BJ (cell line): ENCODE measurements at regions not wholly inside any gene's neighbourhood (a gene's known extent, or its start where the extent isn't known, plus 50 kb on each side); places are given as distances from the start of the nearest gene placed in this dataset.

Source experiments
- CTCF ChIA-PET: fragments of 350-600 bp; formaldehyde crosslinking; extraction: SDS; loops from one replicate; lab custom pipeline; 2021; ENCODE audit warnings: antibody characterized with exemption, inconsistent platforms; lab: Yijun Ruan, JAX
- POLR2A ChIA-PET: fragments of 300-600 bp; sonication (Branson Sonifier 250); formaldehyde crosslinking; extraction: SDS; loops from one replicate; lab custom pipeline; 2021; ENCODE audit warnings: antibody characterized with exemption; lab: Charles Lee
- DNase-seq: peaks from one replicate; pipeline ENCODE4 v3.0.0-alpha.2; 2011; ENCODE audit warnings: low read depth
- H3K27me3 ChIP-seq: 2 replicates; pipeline ENCODE4 v1.6.0; 2011; ENCODE audit warnings: low read length; ENCODE audit not compliant: control insufficient read depth, insufficient read depth
- H3K36me3 ChIP-seq: 2 replicates; pipeline ENCODE4 v1.5.1; 2011; ENCODE audit warnings: low read length; ENCODE audit not compliant: control insufficient read depth, insufficient read depth
- H3K4me3 ChIP-seq: 2 replicates; pipeline ENCODE4 v1.5.1; 2011; ENCODE audit warnings: low read depth, mild to moderate bottlenecking, control low read depth, low read length
- CTCF ChIP-seq: IDR thresholded peaks from 2 replicates; pipeline ENCODE4 v1.5.1; 2011; ENCODE audit warnings: low read depth, mild to moderate bottlenecking, control low read depth, inconsistent platforms, low read length, moderate library complexity; ENCODE audit not compliant: insufficient read depth

- ChIA-PET POLR2A (no interaction called here), CTCF (no interaction called here)
- Histone ChIP-seq H3K36me3 (no peaks in the 10 kb centered on the region), H3K27me3 (peaks cover 4% of the 10 kb centered on the region), H3K4me3 (no peak overlapping the region)
- no peak for DNase-seq
- no peak for TF ChIP-seq CTCF
Measured at GRCh38 chr6:1126036-1126435, 185.9 kb upstream of the FOXQ1 start.

GRCh38 chr6:1125297-1125696, 186.6 kb upstream of the FOXQ1 start:
- TF ChIP-seq CTCF = no peak
- Histone ChIP-seq H3K4me3 (no peak overlapping the region), H3K36me3 (no peaks in the 10 kb centered on the region), H3K27me3 (peaks cover 4% of the 10 kb centered on the region)
- POLR2A ChIA-PET = no interaction called here
- DNase-seq = no peak
- CTCF ChIA-PET = interaction anchor here (0.5 to 1.1 kb wide), 2 partner anchors 9 to 345 kb away, joined by 4 read pairs; no protein-coding TSS in a partner anchor

GRCh38 chr6:1124885-1125284, 187.0 kb upstream of the FOXQ1 start:
- no peak for TF ChIP-seq CTCF
- H3K27me3 ChIP-seq = peaks cover 4% of the 10 kb centered on the region
- CTCF ChIA-PET = interaction anchor here (0.5 to 1.1 kb wide), 2 partner anchors 9 to 344 kb away, joined by 4 read pairs; no protein-coding TSS in a partner anchor
- no peak overlapping the region for H3K4me3 ChIP-seq
- POLR2A ChIA-PET = no interaction called here
- no peaks in the 10 kb centered on the region for H3K36me3 ChIP-seq
- DNase-seq = no peak

- ChIA-PET POLR2A (no interaction called here), CTCF (interaction anchor here (1.1 kb wide), 1 partner anchor 7 kb away, joined by 4 read pairs; no protein-coding TSS in a partner anchor)
- H3K36me3 ChIP-seq = no peaks in the 10 kb centered on the region
- TF ChIP-seq CTCF = no peak
- H3K27me3 ChIP-seq = peaks cover 4% of the 10 kb centered on the region
- no peak overlapping the region for H3K4me3 ChIP-seq
- DNase-seq = no peak
Measured at GRCh38 chr6:1123386-1124375, 188.2 kb upstream of the FOXQ1 start.

- Histone ChIP-seq H3K4me3 (no peak overlapping the region), H3K36me3 (no peaks in the 10 kb centered on the region), H3K27me3 (peaks cover 4% of the 10 kb centered on the region)
- CTCF ChIA-PET = no interaction called here
- no peak for DNase-seq
- POLR2A ChIA-PET = no interaction called here
- TF ChIP-seq CTCF = no peak
Measured at GRCh38 chr6:1122083-1122482, 189.8 kb upstream of the FOXQ1 start.
